HG03432 (cell line): ENCODE measurements at regions not wholly inside any gene's neighbourhood (a gene's known extent, or its start where the extent isn't known, plus 50 kb on each side); places are given as distances from the start of the nearest gene placed in this dataset.

Experiments
- ATAC-seq: cut with Tn5 transposase; IDR thresholded peaks from one replicate; pipeline ENCODE4 v1.9.1; 2021; ENCODE audit warnings: mild to moderate bottlenecking, moderate library complexity; ENCODE audit not compliant: unreplicated experiment

DNA sequence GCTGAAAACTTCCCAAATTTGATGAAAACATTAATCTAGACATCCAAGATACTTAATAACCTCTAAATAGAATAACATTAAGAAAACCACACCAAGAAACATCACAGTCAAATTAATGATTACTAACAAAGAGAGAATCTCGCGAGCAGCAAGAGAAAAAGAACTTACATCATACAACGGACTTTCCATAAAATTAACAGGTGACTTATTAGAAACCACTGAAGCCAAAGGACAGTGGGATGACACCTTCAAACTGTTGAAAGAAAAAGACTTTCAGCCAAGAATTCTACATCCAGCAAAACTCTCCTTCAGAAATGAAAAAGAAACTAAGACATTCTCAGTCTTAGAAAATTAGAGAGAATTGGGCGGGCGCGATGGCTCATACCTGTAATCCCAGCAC lies 232.0 kb downstream of the SNCA start:
- ATAC-seq: no peak

GRCh38 chr4:89599026-89599425 lies 237.9 kb downstream of the SNCA start:
- no peak for ATAC-seq

GRCh38 chr4:89598602-89599001 lies 238.4 kb downstream of the SNCA start:
- no peak for ATAC-seq

GRCh38 chr4:89595125-89595789 lies 241.7 kb downstream of the SNCA start:
- ATAC-seq: no peak

- no peak for ATAC-seq
Observed at GRCh38 chr4:89590128-89590527, 246.8 kb downstream of the SNCA start.

DNA sequence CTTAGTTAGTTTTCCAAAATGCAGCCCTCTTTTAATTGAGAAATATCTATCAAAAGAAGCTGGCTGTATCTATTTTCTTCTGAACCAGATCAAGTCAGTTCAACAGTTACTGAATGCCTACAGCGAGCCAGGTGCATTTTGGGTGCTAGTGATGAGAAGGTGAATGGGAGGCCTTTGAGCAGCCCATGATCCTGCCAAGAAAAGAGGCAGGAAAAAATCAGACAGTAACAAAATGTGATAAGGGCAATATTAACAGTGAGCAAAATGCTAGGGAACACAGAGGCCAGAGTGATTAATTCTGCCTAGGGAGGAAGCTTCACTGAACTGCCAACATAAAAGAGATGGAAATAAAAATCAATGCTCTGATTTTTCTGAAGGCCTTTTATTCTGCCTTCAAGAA lies 248.5 kb downstream of the SNCA start:
- no peak for ATAC-seq

DNA sequence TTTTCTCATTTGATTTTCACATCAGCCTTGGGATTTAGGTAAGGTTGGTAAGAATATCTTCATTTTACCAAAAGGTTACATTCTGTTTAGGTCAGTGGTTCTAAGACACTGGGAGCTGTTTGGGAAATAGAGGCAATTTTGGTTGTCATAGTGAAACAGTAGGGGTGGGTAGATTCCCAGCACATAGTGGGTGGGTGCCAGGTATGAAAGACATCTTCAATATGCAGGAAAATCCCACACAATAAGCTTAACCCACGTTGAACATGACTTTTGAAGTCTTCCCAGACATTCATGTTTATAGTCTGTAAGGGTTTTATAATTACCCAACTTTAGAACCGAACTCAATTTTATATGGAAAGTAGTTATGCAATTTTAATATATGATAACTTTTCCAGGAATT lies 249.6 kb downstream of the SNCA start:
- no peak for ATAC-seq

DNA sequence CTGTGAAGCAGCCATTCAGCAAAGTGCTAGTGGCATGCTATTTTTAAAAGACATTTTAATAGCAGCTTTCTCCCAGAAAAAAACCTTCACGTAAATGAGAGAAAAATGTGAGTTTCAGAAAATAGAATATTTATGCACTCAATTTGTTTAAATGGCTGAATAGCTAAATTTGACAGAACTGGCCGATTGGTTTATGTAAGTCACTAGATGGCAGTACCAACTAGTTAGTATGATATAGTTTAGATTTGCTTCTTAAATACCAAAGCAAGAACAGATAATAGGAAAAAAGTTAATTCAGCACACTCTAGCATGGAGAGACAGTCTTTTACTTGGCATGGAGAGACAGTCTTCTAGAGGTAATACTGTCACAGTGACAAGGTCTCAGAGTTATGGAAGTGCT lies 250.1 kb downstream of the SNCA start:
- no peak for ATAC-seq

DNA sequence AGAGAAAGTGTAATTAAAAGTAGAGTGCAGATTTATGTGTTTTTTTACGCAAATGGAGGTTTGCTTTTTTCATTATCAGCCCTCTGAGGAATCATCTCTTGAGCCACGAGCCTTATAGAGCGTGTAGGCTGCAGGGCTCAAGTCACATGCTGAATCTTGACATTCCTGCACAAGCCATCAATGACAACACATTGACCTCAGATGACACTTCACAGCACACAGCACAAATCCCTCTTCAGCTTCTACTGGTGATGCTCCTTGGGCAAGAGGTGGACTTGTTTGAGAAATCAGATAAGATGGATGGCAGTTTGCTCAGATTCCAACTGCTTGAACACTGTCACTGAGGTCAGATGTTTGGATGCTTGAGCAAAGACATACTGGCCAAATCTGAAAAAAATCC lies 250.6 kb downstream of the SNCA start:
- ATAC-seq: no peak

DNA sequence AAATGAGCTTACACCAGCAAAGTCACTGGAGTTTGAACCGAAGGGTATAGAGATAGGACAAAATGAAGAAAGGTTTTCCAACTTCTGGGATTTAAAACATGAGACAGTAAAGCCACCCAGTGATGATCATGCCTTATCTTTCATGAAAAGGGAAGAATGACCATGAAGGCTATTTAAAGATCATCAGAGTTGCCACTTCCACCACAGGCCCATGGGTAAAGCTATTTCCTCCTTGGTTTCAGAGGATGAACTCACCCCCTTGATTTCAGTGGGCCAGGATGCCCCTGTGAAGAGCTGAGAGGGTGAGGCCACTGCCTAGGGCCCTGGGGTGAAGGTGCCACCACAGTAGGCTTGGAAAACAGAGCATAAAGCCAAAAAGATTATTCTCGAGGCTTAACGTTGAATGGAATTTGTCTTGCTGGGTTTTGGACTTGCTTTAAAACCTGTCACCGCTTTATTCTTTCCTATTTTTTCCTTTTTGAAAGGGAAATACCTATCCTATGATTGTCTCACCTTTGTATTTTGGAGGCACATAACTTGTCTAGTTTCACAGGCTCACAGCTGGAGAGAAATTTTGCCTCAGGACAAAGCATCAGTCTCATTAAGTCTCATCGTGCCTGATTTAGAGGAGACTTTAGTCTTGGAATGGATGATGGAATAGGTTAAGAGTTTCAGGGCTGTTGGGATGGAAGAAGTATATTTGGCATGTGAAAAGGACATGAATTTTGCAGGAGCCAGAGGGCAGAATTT lies 254.0 kb downstream of the SNCA start:
- ATAC-seq: no peak

DNA sequence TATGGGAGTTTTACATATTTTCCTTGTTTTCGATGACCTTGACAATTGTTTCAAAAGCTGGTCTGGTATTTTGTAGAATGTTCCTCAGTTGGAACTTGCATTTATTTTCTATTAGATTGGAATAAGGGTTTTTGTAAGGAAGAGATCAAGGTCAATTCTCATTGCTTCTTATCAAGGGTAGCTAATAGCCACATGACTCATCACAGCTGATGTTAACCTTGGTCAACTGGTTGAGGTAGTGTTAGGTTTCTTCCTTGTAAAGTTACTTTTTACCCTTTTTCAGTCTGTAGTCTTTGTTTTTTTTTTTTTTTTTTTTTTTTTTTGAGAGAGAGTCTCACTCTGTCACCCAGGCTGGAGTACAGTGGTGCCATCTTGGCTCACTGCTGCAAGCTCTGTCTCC lies 257.2 kb downstream of the SNCA start:
- no peak for ATAC-seq

GRCh38 chr4:89576246-89576645 lies 260.7 kb downstream of the SNCA start:
- ATAC-seq: no peak

DNA sequence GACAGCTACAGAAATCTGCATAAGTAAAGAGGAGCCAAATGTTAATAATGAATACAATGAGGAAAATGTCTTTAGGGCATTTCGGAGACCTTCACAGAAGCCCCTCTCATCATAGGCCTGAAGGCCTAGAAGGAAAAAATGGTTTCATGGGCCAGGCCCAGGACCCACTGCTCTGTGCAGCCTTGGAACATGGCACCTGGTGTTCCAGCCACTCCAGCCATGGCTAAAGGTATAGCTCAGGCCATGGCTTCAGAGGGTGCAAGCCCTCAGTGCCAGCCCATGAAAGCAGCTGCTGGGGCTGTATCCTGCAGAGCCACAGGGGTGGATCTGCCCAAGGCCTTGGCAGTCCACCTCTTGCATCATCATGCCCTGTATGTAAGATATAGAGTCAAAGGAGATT lies 261.1 kb downstream of the SNCA start:
- ATAC-seq: no peak

DNA sequence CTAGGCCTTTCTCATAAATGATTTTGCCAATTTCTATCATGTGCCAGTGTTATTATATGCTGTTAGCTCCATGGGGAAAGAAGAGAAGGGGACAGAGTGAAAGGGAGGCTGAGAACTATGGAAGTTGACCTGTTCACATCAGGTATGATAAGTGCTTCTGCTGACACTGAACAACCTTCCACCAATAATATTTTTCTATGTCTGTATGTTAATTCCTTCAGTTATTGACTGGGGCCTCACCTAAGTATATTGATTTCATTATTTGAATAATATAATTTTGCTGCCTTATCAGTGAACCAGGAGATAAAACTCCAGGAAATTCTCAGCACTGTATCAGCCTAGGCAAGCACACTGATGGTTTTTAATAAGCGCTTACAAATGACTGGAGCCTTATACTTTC lies 262.8 kb downstream of the SNCA start:
- ATAC-seq: no peak

GRCh38 chr4:89573656-89574055 lies 263.3 kb downstream of the SNCA start:
- ATAC-seq: no peak

DNA sequence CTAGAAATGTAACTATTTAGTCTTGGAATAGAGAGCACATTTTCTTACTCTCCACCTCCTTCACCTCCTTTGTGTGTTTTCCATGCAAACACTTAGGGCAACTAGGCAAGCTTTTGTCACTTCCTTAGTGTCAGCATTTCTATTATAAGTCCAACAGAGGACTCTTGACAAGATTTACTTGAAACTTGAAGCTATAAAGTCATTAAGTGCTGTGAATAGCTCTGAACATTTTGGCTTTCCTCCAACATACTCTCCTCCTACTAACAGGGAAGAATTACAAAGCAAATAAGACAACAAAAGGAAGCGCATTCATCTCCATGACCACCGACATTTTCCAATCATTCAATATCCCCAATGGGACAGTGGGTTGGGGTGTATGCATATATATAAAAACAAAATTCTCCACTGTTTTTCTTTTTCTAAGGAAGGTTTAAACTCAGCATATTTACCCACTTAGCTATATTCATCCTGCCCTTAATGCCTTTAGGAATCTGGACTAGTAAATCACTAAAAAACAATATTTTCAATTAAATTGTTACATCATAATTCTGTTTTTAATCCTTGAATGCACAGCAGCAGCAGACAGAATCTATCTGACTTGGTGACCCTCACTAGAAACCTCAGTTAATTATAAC lies 264.6 kb downstream of the SNCA start:
- no peak for ATAC-seq

GRCh38 chr4:89570931-89571330 lies 263.3 kb upstream of the GPRIN3 start:
- no peak for ATAC-seq

DNA sequence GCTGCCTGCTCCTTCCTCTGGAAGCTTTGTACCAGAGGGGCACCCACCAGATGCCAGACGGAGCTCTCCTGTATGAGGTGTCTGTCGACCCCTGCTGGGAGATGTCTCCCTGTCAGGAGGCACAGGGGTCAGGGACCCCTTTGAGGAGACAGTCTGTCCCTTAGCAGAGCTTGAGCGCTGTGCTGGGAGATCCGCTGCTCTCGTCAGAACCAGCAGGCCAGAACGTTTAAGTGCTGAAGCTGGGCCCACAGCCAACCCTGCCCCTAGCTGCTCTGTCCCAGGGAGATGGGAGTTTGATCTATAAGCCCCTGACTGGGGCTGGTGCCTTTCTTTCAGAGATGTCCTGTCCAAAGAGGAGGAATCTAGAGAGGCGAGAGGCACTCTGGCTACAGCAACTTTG lies 260.3 kb upstream of the GPRIN3 start:
- no peak for ATAC-seq

- ATAC-seq: peak; percentile 82
Observed at GRCh38 chr4:89563431-89563830, 255.8 kb upstream of the GPRIN3 start.

DNA sequence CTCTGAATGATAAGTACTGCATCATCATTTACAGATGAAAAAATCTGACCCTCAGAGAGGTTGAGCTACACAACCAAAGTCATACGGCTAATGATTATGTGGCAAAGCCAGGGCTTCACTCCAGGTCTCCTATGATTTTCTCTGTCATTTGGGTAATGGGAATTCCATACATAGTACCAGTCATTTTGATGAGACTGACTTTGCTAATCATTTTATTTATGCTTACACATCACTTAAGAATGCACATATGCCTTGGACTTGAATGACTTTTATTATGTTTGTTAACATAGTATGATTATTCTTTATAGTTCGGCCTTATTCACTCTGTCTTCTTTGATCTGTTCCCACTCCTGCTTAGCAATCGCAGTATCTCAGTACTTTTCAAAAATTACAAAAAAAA lies 255.1 kb upstream of the GPRIN3 start:
- ATAC-seq: no peak

DNA sequence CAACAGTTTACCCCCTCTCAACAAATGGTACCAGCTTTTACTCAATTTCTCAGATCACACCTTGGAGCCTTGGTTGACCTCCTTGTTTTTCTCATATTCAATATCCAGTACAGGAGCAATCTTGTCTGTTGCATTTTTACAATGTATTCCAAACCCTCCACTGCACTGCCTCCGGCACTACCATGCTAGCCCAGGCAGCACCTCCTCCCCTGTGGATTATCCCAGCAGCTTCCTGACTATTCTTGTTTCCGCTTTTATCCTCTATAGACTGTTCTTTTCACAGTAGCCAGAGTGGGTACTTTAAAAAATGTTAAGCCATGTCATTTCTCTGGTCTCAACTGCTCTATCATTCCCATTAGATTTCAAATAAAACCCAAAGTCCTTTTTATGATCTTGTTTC lies 253.4 kb upstream of the GPRIN3 start:
- no peak for ATAC-seq

GRCh38 chr4:89558147-89558546 lies 250.5 kb upstream of the GPRIN3 start:
- ATAC-seq: no peak
